Endothelial cell (in vitro differentiated cells): ENCODE measurements at regions not wholly inside any gene's neighbourhood (a gene's known extent, or its start where the extent isn't known, plus 50 kb on each side); places are given as distances from the start of the nearest gene placed in this dataset.
"Not testable (repeated sequence)": the region's sequence is repeated elsewhere in the genome, so short reads cannot be mapped to it uniquely, and the experiment has no call there.

Experiments
- DNase-seq: peaks from one replicate; pipeline ENCODE4 v3.0.0; 2021; ENCODE audit warnings: low spot score
- H3K27ac Mint-ChIP-seq: one replicate; pipeline ENCODE4 v1.8.0; 2021; ENCODE audit warnings: mixed read lengths, inconsistent platforms; ENCODE audit not compliant: unreplicated experiment
- H3K27me3 Mint-ChIP-seq: one replicate; pipeline ENCODE4 v1.8.0; 2021; ENCODE audit warnings: mild to moderate bottlenecking, moderate library complexity, mixed read lengths, inconsistent platforms; ENCODE audit not compliant: unreplicated experiment
- H3K36me3 Mint-ChIP-seq: one replicate; pipeline ENCODE4 v1.8.0; 2021; ENCODE audit warnings: mild to moderate bottlenecking, low read depth, mixed read lengths, inconsistent platforms; ENCODE audit not compliant: unreplicated experiment
- H3K4me1 Mint-ChIP-seq: one replicate; pipeline ENCODE4 v1.8.0; 2021; ENCODE audit warnings: mild to moderate bottlenecking, mixed read lengths, inconsistent platforms; ENCODE audit not compliant: unreplicated experiment
- H3K4me3 Mint-ChIP-seq: one replicate; pipeline ENCODE4 v1.8.0; 2021; ENCODE audit warnings: mild to moderate bottlenecking, mixed read lengths, inconsistent platforms; ENCODE audit not compliant: unreplicated experiment
- H3K9me3 Mint-ChIP-seq: one replicate; pipeline ENCODE4 v1.8.0; 2021; ENCODE audit warnings: mixed read lengths, inconsistent platforms; ENCODE audit not compliant: unreplicated experiment
- TF ChIP-seq, protein P1 (sequence below): fragments of 200-600 bp; sonication (generic); IDR thresholded peaks from one replicate; pipeline ENCODE4 v1.5.0; 2021; ENCODE audit warnings: antibody characterized with exemption; ENCODE audit not compliant: unreplicated experiment

DNA sequence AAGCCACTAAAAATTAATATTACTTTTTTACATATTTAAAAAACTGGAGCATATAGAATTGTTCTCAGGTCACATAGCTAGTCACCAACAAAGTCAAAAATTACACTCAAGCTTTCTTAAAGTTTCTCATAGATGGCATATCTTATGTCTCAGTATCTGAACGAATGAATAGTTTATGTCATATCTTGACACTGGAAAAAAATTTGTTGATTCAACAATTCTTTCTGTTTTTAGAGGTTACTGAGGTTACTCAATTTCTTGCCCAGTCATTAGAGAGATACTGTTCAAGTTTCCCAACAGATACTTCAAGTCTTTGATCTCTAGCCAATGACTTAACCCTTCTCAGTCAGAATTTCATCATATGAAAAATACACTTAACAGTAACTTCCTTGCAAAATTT lies 113.1 kb upstream of the XIRP2 start:
- H3K4me1 Mint-ChIP-seq: peaks cover 6% of the 10 kb centered on the region
- H3K27me3 Mint-ChIP-seq: no peaks in the 10 kb centered on the region
- no peak for DNase-seq
- TF ChIP-seq, protein P1, sequence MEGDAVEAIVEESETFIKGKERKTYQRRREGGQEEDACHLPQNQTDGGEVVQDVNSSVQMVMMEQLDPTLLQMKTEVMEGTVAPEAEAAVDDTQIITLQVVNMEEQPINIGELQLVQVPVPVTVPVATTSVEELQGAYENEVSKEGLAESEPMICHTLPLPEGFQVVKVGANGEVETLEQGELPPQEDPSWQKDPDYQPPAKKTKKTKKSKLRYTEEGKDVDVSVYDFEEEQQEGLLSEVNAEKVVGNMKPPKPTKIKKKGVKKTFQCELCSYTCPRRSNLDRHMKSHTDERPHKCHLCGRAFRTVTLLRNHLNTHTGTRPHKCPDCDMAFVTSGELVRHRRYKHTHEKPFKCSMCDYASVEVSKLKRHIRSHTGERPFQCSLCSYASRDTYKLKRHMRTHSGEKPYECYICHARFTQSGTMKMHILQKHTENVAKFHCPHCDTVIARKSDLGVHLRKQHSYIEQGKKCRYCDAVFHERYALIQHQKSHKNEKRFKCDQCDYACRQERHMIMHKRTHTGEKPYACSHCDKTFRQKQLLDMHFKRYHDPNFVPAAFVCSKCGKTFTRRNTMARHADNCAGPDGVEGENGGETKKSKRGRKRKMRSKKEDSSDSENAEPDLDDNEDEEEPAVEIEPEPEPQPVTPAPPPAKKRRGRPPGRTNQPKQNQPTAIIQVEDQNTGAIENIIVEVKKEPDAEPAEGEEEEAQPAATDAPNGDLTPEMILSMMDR: no peak
- H3K9me3 Mint-ChIP-seq: no peaks in the 10 kb centered on the region
- no peak overlapping the region for H3K4me3 Mint-ChIP-seq
- H3K36me3 Mint-ChIP-seq: no peaks in the 10 kb centered on the region
- no peak overlapping the region for H3K27ac Mint-ChIP-seq

DNA sequence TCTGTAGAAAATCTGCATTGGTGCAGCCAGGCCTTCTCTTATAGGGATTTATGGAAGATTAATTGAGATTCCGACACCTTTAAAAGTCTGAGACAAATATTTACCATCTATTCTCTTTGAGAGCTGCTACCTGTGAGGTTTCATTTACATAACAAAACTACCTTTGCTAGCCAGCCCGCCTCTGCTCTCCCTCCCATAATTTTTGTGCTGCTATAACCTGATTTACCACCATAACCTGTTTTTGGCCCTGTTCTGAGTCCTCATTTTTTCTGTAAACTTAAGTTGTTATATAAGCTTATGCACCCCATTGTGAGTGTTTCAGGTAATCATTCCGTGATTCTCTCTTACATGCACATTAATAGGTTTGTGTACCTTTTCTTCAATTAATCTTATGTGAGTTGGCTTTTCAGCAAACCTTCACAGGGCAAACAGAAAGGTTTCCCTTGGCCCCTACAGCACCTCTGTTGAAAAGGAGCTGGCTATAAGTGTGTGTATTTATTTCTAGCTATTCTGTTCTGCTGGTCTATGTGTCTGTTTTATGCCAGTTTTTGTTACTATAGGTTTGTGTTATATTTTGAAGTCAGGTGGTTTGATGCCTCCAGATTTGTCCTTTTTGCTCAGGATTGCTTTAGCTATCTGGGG lies 114.9 kb upstream of the XIRP2 start:
- no peak overlapping the region for H3K27ac Mint-ChIP-seq
- no peak overlapping the region for H3K4me3 Mint-ChIP-seq
- no peaks in the 10 kb centered on the region for H3K27me3 Mint-ChIP-seq
- no peaks in the 10 kb centered on the region for H3K9me3 Mint-ChIP-seq
- TF ChIP-seq, protein P1: no peak
- H3K36me3 Mint-ChIP-seq: no peaks in the 10 kb centered on the region
- DNase-seq: no peak
- H3K4me1 Mint-ChIP-seq: peaks cover 6% of the 10 kb centered on the region

DNA sequence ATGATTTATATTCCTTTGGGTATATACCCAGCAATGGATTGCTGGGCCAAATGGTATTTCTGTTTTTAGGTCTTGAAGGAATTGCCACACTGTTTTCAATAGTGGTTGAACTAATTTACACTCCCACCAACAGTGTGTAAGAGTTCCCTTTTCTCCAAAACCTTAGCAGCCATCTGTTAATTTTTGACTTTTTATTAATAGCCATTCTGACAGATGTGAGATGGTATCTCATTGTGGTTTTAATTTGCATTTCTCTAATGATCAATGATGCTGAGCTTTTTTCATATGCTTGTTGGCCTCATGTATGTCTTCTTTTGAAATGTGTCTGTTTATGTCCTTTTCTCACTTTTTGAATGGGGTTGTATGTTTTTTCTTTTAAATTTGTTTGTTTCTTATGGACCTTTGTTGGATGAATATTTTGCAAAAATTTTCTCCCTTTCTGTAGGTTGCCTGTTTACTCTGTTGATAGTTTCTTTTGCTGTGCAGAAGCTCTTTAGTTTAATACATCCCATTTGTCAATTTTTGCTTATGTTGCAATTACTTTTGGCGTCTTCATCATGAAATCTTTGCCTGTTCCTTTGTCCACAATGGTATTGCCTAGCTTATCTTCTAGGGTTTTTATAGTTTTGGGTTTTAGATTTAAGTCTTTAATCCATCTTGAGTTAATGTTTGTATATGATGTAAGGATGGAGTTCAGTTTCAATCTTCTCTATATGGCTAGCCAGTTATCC lies 119.7 kb upstream of the XIRP2 start:
- no peaks in the 10 kb centered on the region for H3K9me3 Mint-ChIP-seq
- TF ChIP-seq, protein P1: no peak
- no peaks in the 10 kb centered on the region for H3K27me3 Mint-ChIP-seq
- no peaks in the 10 kb centered on the region for H3K36me3 Mint-ChIP-seq
- peaks cover 6% of the 10 kb centered on the region for H3K4me1 Mint-ChIP-seq
- H3K4me3 Mint-ChIP-seq: no peak overlapping the region
- DNase-seq: no peak
- H3K27ac Mint-ChIP-seq: no peak overlapping the region

DNA sequence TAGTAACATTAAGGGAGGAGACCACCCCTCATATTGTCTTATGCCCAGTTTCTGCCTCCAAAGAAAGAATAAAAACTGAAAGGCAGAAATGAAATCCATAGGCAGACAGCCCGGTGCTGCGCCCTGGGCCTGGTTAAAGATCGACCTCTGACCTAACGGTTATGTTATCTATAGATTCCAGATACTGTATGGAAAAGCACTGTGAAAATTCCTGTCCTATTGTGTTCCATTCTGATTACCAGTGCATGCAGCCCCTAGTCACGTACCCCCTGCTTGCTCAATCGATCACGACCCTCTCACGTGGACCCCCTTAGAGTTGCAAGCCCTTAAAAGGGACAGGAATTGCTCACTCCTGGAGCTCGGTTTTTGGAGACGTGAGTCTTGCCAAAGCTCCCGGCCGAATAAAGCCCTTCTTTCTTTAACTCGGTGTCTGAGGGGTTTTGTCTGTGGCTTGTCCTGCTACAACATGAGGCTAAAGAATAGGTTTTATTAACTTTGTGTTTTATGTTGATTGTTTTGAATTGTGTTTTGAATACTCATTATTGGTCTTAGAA lies 121.4 kb upstream of the XIRP2 start:
- H3K4me3 Mint-ChIP-seq, H3K9me3 Mint-ChIP-seq, H3K27ac Mint-ChIP-seq, DNase-seq, H3K36me3 Mint-ChIP-seq, H3K27me3 Mint-ChIP-seq, H3K4me1 Mint-ChIP-seq: not testable (repeated sequence)

DNA sequence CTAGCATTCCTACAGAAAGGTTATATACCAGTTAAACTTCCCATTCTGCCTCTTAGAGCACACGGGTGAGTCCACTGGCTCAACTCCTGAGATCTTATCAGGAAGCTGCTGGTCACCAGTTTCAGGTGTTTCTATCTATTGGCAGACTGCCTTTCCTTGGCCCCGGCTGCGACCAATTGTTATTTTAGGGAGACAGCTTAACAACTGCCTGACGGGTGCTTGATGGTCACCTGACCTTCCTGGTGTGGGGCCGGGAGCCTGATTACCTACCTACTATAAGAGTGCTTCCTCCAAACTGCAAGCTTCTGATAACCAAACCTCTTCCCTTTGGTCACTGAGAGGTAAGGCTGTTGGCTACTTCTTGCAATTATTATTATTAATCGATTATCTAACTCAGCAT lies 122.1 kb upstream of the XIRP2 start:
- Mint-ChIP-seq H3K4me3 (no peak overlapping the region), H3K27me3 (no peaks in the 10 kb centered on the region), H3K4me1 (no peaks in the 10 kb centered on the region), H3K36me3 (no peaks in the 10 kb centered on the region), H3K27ac (no peak overlapping the region), H3K9me3 (no peaks in the 10 kb centered on the region)
- DNase-seq: no peak
- TF ChIP-seq, protein P1: no peak
